Liver (tissue), 8 donors: ENCODE measurements at regions not wholly inside any gene's neighbourhood (a gene's known extent, or its start where the extent isn't known, plus 50 kb on each side); places are given as distances from the start of the nearest gene placed in this dataset.

Source experiments
- DNase-seq: peaks from one replicate; pipeline ENCODE4 v3.0.0-alpha.2; 2017; ENCODE audit warnings: low spot score
- H3K27ac ChIP-seq, 2 donors: one replicate each; pipeline ENCODE4 v1.7.0; 2013; ENCODE audit warnings: inconsistent platforms in 2 of 2, low read length in 2 of 2, control low read depth in 1 of 2, low read depth in 1 of 2, mild to moderate bottlenecking in 1 of 2
- H3K27me3 ChIP-seq, 4 donors: one replicate each; pipeline versions ENCODE4 v1.6.1 to v1.7.0; 2013; ENCODE audit warnings: low read length in 3 of 4, inconsistent platforms in 1 of 4, mild to moderate bottlenecking in 1 of 4, moderate library complexity in 1 of 4; ENCODE audit not compliant: control insufficient read depth in 4 of 4, insufficient read depth in 4 of 4
- H3K36me3 ChIP-seq, 4 donors: one replicate each; pipeline versions ENCODE4 v1.6.1 to v1.7.0; 2013; ENCODE audit warnings: low read length in 3 of 4, mild to moderate bottlenecking in 3 of 4, low read depth in 1 of 4, moderate library complexity in 1 of 4; ENCODE audit not compliant: control insufficient read depth in 4 of 4, insufficient read depth in 3 of 4
- H3K4me1 ChIP-seq, 4 donors: one replicate each; pipeline versions ENCODE4 v1.6.1 to v1.7.0; 2013; ENCODE audit warnings: low read length in 3 of 4, mild to moderate bottlenecking in 3 of 4, moderate library complexity in 1 of 4; ENCODE audit not compliant: control insufficient read depth in 4 of 4, insufficient read depth in 4 of 4
- H3K4me3 ChIP-seq, 3 donors: one replicate each; pipeline versions ENCODE4 v1.6.1 to v1.7.0; 2013; ENCODE audit warnings: low read length in 3 of 3, control low read depth in 1 of 3, low read depth in 1 of 3, mild to moderate bottlenecking in 1 of 3
- H3K9ac ChIP-seq, 2 donors: one replicate each; pipeline ENCODE4 v1.7.0; 2013; ENCODE audit warnings: low read length in 2 of 2, mild to moderate bottlenecking in 2 of 2, moderate library complexity in 2 of 2, control low read depth in 1 of 2, low read depth in 1 of 2
- H3K9me3 ChIP-seq, 4 donors: one replicate each; pipeline versions ENCODE4 v1.6.1 to v1.7.0; 2013; ENCODE audit warnings: low read length in 3 of 4; ENCODE audit not compliant: control insufficient read depth in 4 of 4
- ATF3 ChIP-seq: IDR thresholded peaks from 2 replicates; pipeline ENCODE4 v1.6.1; 2016; ENCODE audit warnings: antibody characterized with exemption
- CTCF ChIP-seq: fragments of 150-350 bp; IDR thresholded peaks from 2 replicates; pipeline ENCODE4 v1.5.1; 2017; ENCODE audit warnings: improper control_type of control experiment, low read depth, low read length; ENCODE audit not compliant: missing input control
- EGR1 ChIP-seq, 2 donors: IDR thresholded peaks; 2 replicates each; pipeline ENCODE4 v1.6.1; 2016 to 2018; ENCODE audit warnings: antibody characterized with exemption in 2 of 2, low read depth in 2 of 2
- FOXA1 ChIP-seq: IDR thresholded peaks from 2 replicates; pipeline ENCODE4 v1.6.1; 2016; ENCODE audit warnings: antibody characterized with exemption
- FOXA2 ChIP-seq: IDR thresholded peaks from 2 replicates; pipeline ENCODE4 v1.6.1; 2016; ENCODE audit warnings: antibody characterized with exemption
- GABPA ChIP-seq, 2 donors: IDR thresholded peaks in 1 of 2; conservative IDR thresholded peaks in 1 of 2; 2 replicates each; pipeline ENCODE4 v1.6.1; 2016; ENCODE audit warnings: antibody characterized with exemption in 2 of 2, mild to moderate bottlenecking in 1 of 2, moderate library complexity in 1 of 2
- HNF4A ChIP-seq, 2 donors: conservative IDR thresholded peaks; 2 replicates each; pipeline ENCODE4 v1.6.1; 2016; ENCODE audit warnings: antibody characterized with exemption in 2 of 2, mild to moderate bottlenecking in 2 of 2
- HNF4G ChIP-seq: IDR thresholded peaks from 2 replicates; pipeline ENCODE4 v1.6.1; 2016; ENCODE audit warnings: antibody characterized with exemption
- JUND ChIP-seq, 2 donors: IDR thresholded peaks; 2 replicates each; pipeline ENCODE4 v1.6.1; 2016; ENCODE audit warnings: antibody characterized with exemption in 2 of 2
- MAX ChIP-seq: IDR thresholded peaks from 2 replicates; pipeline ENCODE4 v1.6.1; 2016; ENCODE audit warnings: antibody characterized with exemption
- NR2F2 ChIP-seq: IDR thresholded peaks from 2 replicates; pipeline ENCODE4 v1.6.1; 2016; ENCODE audit warnings: antibody characterized with exemption
- RAD21 ChIP-seq, 2 donors: IDR thresholded peaks; 2 replicates each; pipeline ENCODE4 v1.6.1; 2016; ENCODE audit warnings: antibody characterized with exemption in 2 of 2, mild to moderate bottlenecking in 2 of 2
- REST ChIP-seq: IDR thresholded peaks from 2 replicates; pipeline ENCODE4 v1.6.1; 2016; ENCODE audit warnings: antibody characterized with exemption, mild to moderate bottlenecking
- RXRA ChIP-seq, 2 donors: IDR thresholded peaks; 2 replicates each; pipeline ENCODE4 v1.6.1; 2017 to 2018; ENCODE audit warnings: antibody characterized with exemption in 2 of 2, mild to moderate bottlenecking in 1 of 2
- SP1 ChIP-seq: IDR thresholded peaks from 2 replicates; pipeline ENCODE4 v1.6.1; 2018; ENCODE audit warnings: antibody characterized with exemption, mild to moderate bottlenecking
- TAF1 ChIP-seq: conservative IDR thresholded peaks from 2 replicates; pipeline ENCODE4 v1.6.1; 2016; ENCODE audit warnings: antibody characterized with exemption, mild to moderate bottlenecking
- ZBTB33 ChIP-seq: IDR thresholded peaks from 2 replicates; pipeline ENCODE4 v1.6.1; 2016; ENCODE audit warnings: antibody characterized with exemption
- WGBS: extraction: QIAGEN DNeasy Blood & Tissue Kit; methylation state at CpG from one replicate; pipeline ENCODE4 v1.1.7; 2013; 5-methylcytosine and 5-hydroxymethylcytosine counted together
- donor health status: healthy.
- donor health status: healthy.
- donor health status: healthy.
- donor health status: healthy.
- donor health status: healthy.

- no peak overlapping the region for H3K27ac ChIP-seq
- TF ChIP-seq ATF3 = no peak
- TF ChIP-seq MAX = no peak
- no peak for TF ChIP-seq GABPA (IDR thresholded peaks at IDR 0.05 in 1 of 2, conservative IDR thresholded peaks at IDR 0.05 in 1 of 2)
- TF ChIP-seq NR2F2 = no peak
- TF ChIP-seq CTCF = no peak
- no peak for TF ChIP-seq ZBTB33
- no peak for TF ChIP-seq HNF4G
- no peak for TF ChIP-seq FOXA2
- no peak for TF ChIP-seq HNF4A (conservative IDR thresholded peaks at IDR 0.05)
- TF ChIP-seq RXRA (IDR thresholded peaks at IDR 0.05) = no peak
- TF ChIP-seq SP1 = no peak
- TF ChIP-seq REST = no peak
- no peak for TF ChIP-seq EGR1 (IDR thresholded peaks at IDR 0.05; ENCODE audit: low read depth in 2 of 2)
- H3K27me3 ChIP-seq = no peaks in the 10 kb centered on the region
- H3K4me3 ChIP-seq = no peak overlapping the region
- H3K4me1 ChIP-seq = no peaks in the 10 kb centered on the region
- 83% methylated on average over 4 of the region's 4 CpGs for WGBS
- peaks cover 3 to 21% (median 6%) of the 10 kb centered on the region in 4 donors for H3K9me3 ChIP-seq
- H3K36me3 ChIP-seq = no peaks in the 10 kb centered on the region
- no peak for DNase-seq
- no peak overlapping the region for H3K9ac ChIP-seq
Measured at GRCh38 chr4:124961138-124961750, 248.7 kb upstream of the ANKRD50 start.

- Histone ChIP-seq H3K27me3 (no peaks in the 10 kb centered on the region), H3K4me3 (no peak overlapping the region), H3K27ac (no peak overlapping the region), H3K36me3 (no peaks in the 10 kb centered on the region), H3K4me1 (no peaks in the 10 kb centered on the region), H3K9me3 (peaks cover 3 to 21% (median 6%) of the 10 kb centered on the region in 4 donors), H3K9ac (no peak overlapping the region)
- no peak for TF ChIP-seq REST
- TF ChIP-seq NR2F2 = no peak
- TF ChIP-seq RAD21 (IDR thresholded peaks at IDR 0.05) = no peak
- no peak for TF ChIP-seq TAF1
- no peak for TF ChIP-seq ATF3
- TF ChIP-seq FOXA1 = no peak
- no peak for TF ChIP-seq SP1
- TF ChIP-seq JUND (IDR thresholded peaks at IDR 0.05) = no peak
- WGBS = 91% methylated on average over 1 of the region's 1 CpG
- DNase-seq = no peak
Measured at GRCh38 chr4:124958847-124959246, 246.3 kb upstream of the ANKRD50 start.
